SKM-1 (cell line): ENCODE measurements at regions not wholly inside any gene's neighbourhood (a gene's known extent, or its start where the extent isn't known, plus 50 kb on each side); places are given as distances from the start of the nearest gene placed in this dataset.

Experiments
- DNase-seq: peaks from one replicate; lab custom pipeline; 2025; ENCODE audit not compliant: unreplicated experiment; lab: John Stamatoyannopoulos, UW

- no peak for DNase-seq
Observed at GRCh38 chr3:150104564-150104963, 133.9 kb upstream of the PFN2 start.

GRCh38 chr3:150101016-150101415 lies 130.3 kb upstream of the PFN2 start:
- DNase-seq = no peak

- DNase-seq = no peak
Observed at GRCh38 chr3:150098621-150099020, 127.9 kb upstream of the PFN2 start.

- no peak for DNase-seq
Observed at GRCh38 chr3:150097588-150097890, 126.8 kb upstream of the PFN2 start.

- DNase-seq = no peak
Observed at GRCh38 chr3:150096700-150097587, 126.2 kb upstream of the PFN2 start.

- DNase-seq = no peak
Observed at GRCh38 chr3:150094150-150094933, 123.6 kb upstream of the PFN2 start.

GRCh38 chr3:150091626-150092025 lies 120.9 kb upstream of the PFN2 start:
- no peak for DNase-seq

GRCh38 chr3:150090877-150091276 lies 120.2 kb upstream of the PFN2 start:
- no peak for DNase-seq

GRCh38 chr3:150090006-150090405 lies 119.3 kb upstream of the PFN2 start:
- DNase-seq = no peak

GRCh38 chr3:150084128-150084527 lies 113.4 kb upstream of the PFN2 start:
- no peak for DNase-seq

GRCh38 chr3:150083655-150084042 lies 113.0 kb upstream of the PFN2 start:
- DNase-seq = no peak

- no peak for DNase-seq
Observed at GRCh38 chr3:150082898-150083654, 112.4 kb upstream of the PFN2 start.

- no peak for DNase-seq
Observed at GRCh38 chr3:150081084-150081483, 110.4 kb upstream of the PFN2 start.

- no peak for DNase-seq
Observed at GRCh38 chr3:150080058-150080730, 109.5 kb upstream of the PFN2 start.

GRCh38 chr3:150079029-150079739 lies 108.5 kb upstream of the PFN2 start:
- no peak for DNase-seq

GRCh38 chr3:150077581-150078247 lies 107.0 kb upstream of the PFN2 start:
- DNase-seq = no peak

- DNase-seq = no peak
Observed at GRCh38 chr3:150077107-150077506, 106.4 kb upstream of the PFN2 start.

- DNase-seq = no peak
Observed at GRCh38 chr3:150076443-150076842, 105.7 kb upstream of the PFN2 start.

- DNase-seq = no peak
Observed at GRCh38 chr3:150075417-150075865, 104.7 kb upstream of the PFN2 start.
